H1 (cell line): ENCODE measurements at regions not wholly inside any gene's neighbourhood (a gene's known extent, or its start where the extent isn't known, plus 50 kb on each side); places are given as distances from the start of the nearest gene placed in this dataset.

Experiments
- CTCF ChIA-PET: fragments of 300-600 bp; sonication (Branson Sonifier 250); formaldehyde crosslinking; loops from one replicate; lab custom pipeline; 2021; ENCODE audit not compliant: partially characterized antibody; lab: Charles Lee
- POLR2A ChIA-PET: fragments of 300-600 bp; sonication (Branson Sonifier 250); formaldehyde crosslinking; loops from one replicate; lab custom pipeline; 2021; ENCODE audit warnings: inconsistent platforms; ENCODE audit not compliant: partially characterized antibody; lab: Charles Lee
- DNase-seq, 2 experiments: peaks; one replicate each; pipeline versions ENCODE4 v3.0.0 to v3.0.0-alpha.2; 2010 to 2022; ENCODE audit warnings: low spot score in 2 of 2, low read depth in 1 of 2, mixed read lengths in 1 of 2
- FAIRE-seq: peaks from 2 replicates; lab custom pipeline; 2011; peaks lifted over from hg19 to GRCh38; lab: Jason Lieb, UNC
- H2AFZ ChIP-seq: 2 replicates; pipeline ENCODE4 v1.8.1; 2012; ENCODE audit warnings: low read length, inconsistent platforms
- H2AK5ac ChIP-seq: 2 replicates; pipeline ENCODE4 v1.6.1; 2013; ENCODE audit warnings: low read depth, low read length
- H2BK120ac ChIP-seq: replicated peaks from 2 replicates; pipeline ENCODE3; 2013; ENCODE audit warnings: low read depth, low read length, inconsistent platforms
- H2BK12ac ChIP-seq: 2 replicates; pipeline ENCODE4 v1.6.1; 2013; ENCODE audit warnings: low read depth, low read length
- H2BK15ac ChIP-seq: 2 replicates; pipeline ENCODE4 v1.6.1; 2013; ENCODE audit warnings: low read length
- H2BK20ac ChIP-seq: 2 replicates; pipeline ENCODE4 v1.6.1; 2013; ENCODE audit warnings: low read length
- H2BK5ac ChIP-seq: 2 replicates; pipeline ENCODE4 v1.6.1; 2013; ENCODE audit warnings: low read depth, low read length
- H3K14ac ChIP-seq: 2 replicates; pipeline ENCODE4 v1.6.1; 2013; ENCODE audit warnings: inconsistent platforms; ENCODE audit not compliant: insufficient read length
- H3K18ac ChIP-seq: 2 replicates; pipeline ENCODE4 v1.6.1; 2013; ENCODE audit warnings: low read length; ENCODE audit errors: extremely low read depth
- H3K23ac ChIP-seq: 2 replicates; pipeline ENCODE4 v1.6.1; 2013; ENCODE audit warnings: inconsistent platforms; ENCODE audit not compliant: insufficient read length
- H3K23me2 ChIP-seq: 2 replicates; pipeline ENCODE4 v1.6.1; 2013; ENCODE audit warnings: low read depth, low read length
- H3K27ac ChIP-seq: 2 replicates; pipeline ENCODE4 v1.6.1; 2011; ENCODE audit warnings: low read depth, low read length, inconsistent platforms
- H3K27me3 ChIP-seq, 4 experiments: replicated peaks in 1 of 4; 1 replicate in 1 of 4; 2 replicates in 3 of 4; pipeline versions ENCODE4 v1.6.1 to v1.8.1; 2011 to 2013; ENCODE audit warnings: low read length in 3 of 4, mild to moderate bottlenecking in 3 of 4, inconsistent platforms in 2 of 4, mixed read lengths in 2 of 4, moderate library complexity in 1 of 4; ENCODE audit not compliant: control insufficient read depth in 3 of 4, insufficient read depth in 3 of 4; ENCODE audit errors: extremely low read depth in 1 of 4
- H3K36me3 ChIP-seq, 4 experiments: 2 replicates each; pipeline versions ENCODE4 v1.6.1 to v1.8.1; 2011 to 2013; ENCODE audit warnings: mild to moderate bottlenecking in 4 of 4, low read length in 3 of 4, moderate library complexity in 2 of 4, control low read depth in 1 of 4, inconsistent platforms in 1 of 4; ENCODE audit not compliant: insufficient read depth in 4 of 4, control insufficient read depth in 2 of 4
- H3K4ac ChIP-seq: replicated peaks from 2 replicates; pipeline ENCODE3; 2013; ENCODE audit warnings: low read length, low read depth, mixed read lengths, inconsistent platforms; ENCODE audit not compliant: insufficient read length
- H3K4me1 ChIP-seq, 4 experiments: replicated peaks in 1 of 4; 1 replicate in 1 of 4; 2 replicates in 3 of 4; pipeline versions ENCODE4 v1.6.1 to v1.8.1; 2011 to 2013; ENCODE audit warnings: low read length in 3 of 4, inconsistent platforms in 2 of 4, mixed read lengths in 1 of 4; ENCODE audit not compliant: insufficient read depth in 4 of 4, control insufficient read depth in 3 of 4
- H3K4me2 ChIP-seq, 2 experiments: 2 replicates each; pipeline versions ENCODE4 v1.6.1 to v1.8.1; 2011 to 2013; ENCODE audit warnings: low read depth in 2 of 2, low read length in 2 of 2, control low read depth in 1 of 2, inconsistent platforms in 1 of 2, mild to moderate bottlenecking in 1 of 2; ENCODE audit not compliant: insufficient read depth in 1 of 2
- H3K4me3 ChIP-seq, 4 experiments: fragments of 200-600, 300-600 bp in 1 of 4; sonication (generic), shearing (Covaris generic), sonication (Bioruptor Twin) in 1 of 4; 2 replicates each; pipeline versions ENCODE4 v1.5.1 to v1.8.1; 2011 to 2016; ENCODE audit warnings: low read length in 4 of 4, low read depth in 3 of 4, control low read depth in 2 of 4, inconsistent platforms in 2 of 4, mild to moderate bottlenecking in 2 of 4, mixed read lengths in 1 of 4, moderate library complexity in 1 of 4; ENCODE audit not compliant: insufficient read depth in 2 of 4; ENCODE audit errors: extremely low read depth in 1 of 4
- H3K56ac ChIP-seq: replicated peaks from 2 replicates; pipeline ENCODE3; 2013; ENCODE audit warnings: low read depth, mild to moderate bottlenecking, mixed read lengths, low read length, inconsistent platforms; ENCODE audit not compliant: insufficient read length
- H3K79me1 ChIP-seq: 2 replicates; pipeline ENCODE4 v1.6.1; 2013; ENCODE audit warnings: low read depth, low read length, control low read depth
- H3K79me2 ChIP-seq, 2 experiments: 2 replicates each; pipeline versions ENCODE4 v1.6.1 to v1.8.1; 2012 to 2013; ENCODE audit warnings: low read length in 2 of 2, mild to moderate bottlenecking in 2 of 2, inconsistent platforms in 1 of 2; ENCODE audit not compliant: insufficient read depth in 2 of 2, control insufficient read depth in 1 of 2
- H3K9ac ChIP-seq, 4 experiments: replicated peaks in 1 of 4; 1 replicate in 1 of 4; 2 replicates in 3 of 4; pipeline versions ENCODE4 v1.6.1 to v1.8.1; 2011 to 2013; ENCODE audit warnings: low read depth in 3 of 4, low read length in 3 of 4, control low read depth in 2 of 4, mild to moderate bottlenecking in 2 of 4, moderate library complexity in 2 of 4, inconsistent platforms in 1 of 4; ENCODE audit errors: extremely low read depth in 1 of 4
- H3K9me3 ChIP-seq, 2 experiments: 2 replicates each; pipeline versions ENCODE4 v1.6.1 to v1.8.1; 2012 to 2013; ENCODE audit warnings: mild to moderate bottlenecking in 2 of 2, moderate library complexity in 2 of 2, control low read depth in 1 of 2, inconsistent platforms in 1 of 2, low read depth in 1 of 2, low read length in 1 of 2, mixed read lengths in 1 of 2; ENCODE audit not compliant: insufficient read depth in 2 of 2
- H4K20me1 ChIP-seq, 2 experiments: replicated peaks in 1 of 2; 2 replicates each; pipeline versions ENCODE3 to v1.8.1; 2011 to 2013; ENCODE audit warnings: inconsistent platforms in 2 of 2, low read length in 2 of 2, mild to moderate bottlenecking in 1 of 2; ENCODE audit not compliant: insufficient read depth in 2 of 2, control insufficient read depth in 1 of 2
- H4K5ac ChIP-seq: 2 replicates; pipeline ENCODE4 v1.6.1; 2013; ENCODE audit warnings: low read length, low read depth, mixed read lengths, inconsistent platforms; ENCODE audit not compliant: insufficient read length
- H4K8ac ChIP-seq: 2 replicates; pipeline ENCODE4 v1.8.0; 2013; ENCODE audit warnings: mild to moderate bottlenecking, moderate library complexity, low read length, inconsistent platforms; ENCODE audit not compliant: insufficient read depth; ENCODE audit errors: extremely low read depth
- H4K91ac ChIP-seq: replicated peaks from 2 replicates; pipeline ENCODE3; 2013; ENCODE audit warnings: low read length, mixed read lengths, inconsistent platforms; ENCODE audit not compliant: insufficient read length
- BACH1 ChIP-seq: IDR thresholded peaks from 2 replicates; pipeline ENCODE4 v1.6.1; 2012; ENCODE audit warnings: low read length, improper control_type of control experiment
- CREB1 ChIP-seq: IDR thresholded peaks from 2 replicates; pipeline ENCODE4 v1.6.1; 2012; ENCODE audit warnings: inconsistent platforms
- CTBP2 ChIP-seq: IDR thresholded peaks from 2 replicates; pipeline ENCODE4 v1.7.0; 2011; ENCODE audit warnings: borderline replicate concordance, mild to moderate bottlenecking, moderate library complexity, mixed read lengths, low read length; ENCODE audit not compliant: insufficient read depth, insufficient read length
- GABPA ChIP-seq: IDR thresholded peaks from 2 replicates; pipeline ENCODE4 v1.6.1; 2011; ENCODE audit warnings: mild to moderate bottlenecking, low read length, moderate library complexity, borderline replicate concordance; ENCODE audit not compliant: insufficient read depth
- HDAC2 ChIP-seq, 2 experiments: fragments of 300-600 bp in 1 of 2; sonication (generic) in 1 of 2; IDR thresholded peaks; 2 replicates each; pipeline ENCODE4 v1.6.1; 2011 to 2012; ENCODE audit warnings: low read depth in 2 of 2, low read length in 2 of 2, mild to moderate bottlenecking in 2 of 2, moderate library complexity in 2 of 2, borderline replicate concordance in 1 of 2, inconsistent platforms in 1 of 2
- JUN ChIP-seq: IDR thresholded peaks from 2 replicates; pipeline ENCODE4 v1.6.1; 2011; ENCODE audit warnings: low read depth, mild to moderate bottlenecking, improper control_type of control experiment, low read length
- PHF8 ChIP-seq: fragments of 200-600 bp; sonication (generic); conservative IDR thresholded peaks from 2 replicates; pipeline ENCODE4 v1.7.1; 2012; ENCODE audit warnings: low read depth, mild to moderate bottlenecking, inconsistent platforms, low read length, moderate library complexity
- RAD21 ChIP-seq, 2 experiments: IDR thresholded peaks in 1 of 2; conservative IDR thresholded peaks in 1 of 2; 2 replicates each; pipeline ENCODE4 v1.6.1; 2011; ENCODE audit warnings: low read depth in 2 of 2, low read length in 2 of 2, improper control_type of control experiment in 1 of 2, inconsistent platforms in 1 of 2, mild to moderate bottlenecking in 1 of 2, moderate library complexity in 1 of 2
- RBBP5 ChIP-seq: IDR thresholded peaks from 2 replicates; pipeline ENCODE4 v1.7.1; 2012; ENCODE audit warnings: low read depth, mild to moderate bottlenecking, inconsistent platforms, low read length, moderate library complexity, borderline replicate concordance
- RFX5 ChIP-seq: IDR thresholded peaks from 2 replicates; pipeline ENCODE4 v1.6.1; 2011; ENCODE audit warnings: low read depth, low read length, improper control_type of control experiment, borderline replicate concordance
- RNF2 ChIP-seq: fragments of 200-900, 300-1000 bp; sonication (generic); IDR thresholded peaks from 2 replicates; pipeline ENCODE4 v1.7.1; 2016; ENCODE audit warnings: borderline replicate concordance, low read depth, mild to moderate bottlenecking, antibody characterized with exemption, low read length; ENCODE audit not compliant: poor library complexity, severe bottlenecking; ENCODE audit errors: missing control alignments
- TCF12 ChIP-seq: IDR thresholded peaks from 2 replicates; pipeline ENCODE4 v1.6.1; 2011; ENCODE audit warnings: low read depth, mild to moderate bottlenecking, low read length
- WGBS, 2 experiments: shearing (Covaris generic) in 1 of 2; methylation state at CpG; one replicate each; pipeline versions ENCODE4 v1.1.6 to v1.1.7; 2013 to 2015; ENCODE audit warnings: low lambda C conversion rate in 2 of 2, mixed read lengths in 2 of 2, inconsistent platforms in 1 of 2, low coverage in 1 of 2, missing lambda C conversion rate in 1 of 2; ENCODE audit not compliant: insufficient replicate concordance in 2 of 2, insufficient coverage in 1 of 2, insufficient read length in 1 of 2; ENCODE audit errors: extremely low coverage in 1 of 2, missing lambda C conversion rate in 1 of 2; 5-methylcytosine and 5-hydroxymethylcytosine counted together

DNA sequence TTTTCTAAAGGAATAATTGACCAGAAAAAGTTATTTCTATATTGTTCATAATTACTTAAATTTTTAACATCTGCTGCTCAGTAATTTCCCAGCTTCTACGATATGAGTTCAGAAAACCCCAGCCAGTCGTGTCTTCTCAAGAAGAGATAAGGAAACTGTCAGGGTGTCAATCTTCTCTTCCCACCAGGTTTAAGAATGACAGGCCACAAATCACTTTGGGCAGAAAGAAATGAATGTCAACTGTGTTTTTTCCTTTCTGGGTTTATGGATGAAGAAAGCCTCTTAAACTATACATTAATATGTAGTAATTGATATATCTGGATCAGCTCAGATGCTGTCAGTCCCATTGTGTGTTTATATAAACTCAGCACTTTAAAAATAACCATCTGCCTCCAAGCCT, 453.2 kb upstream of the NUDT12 start:
- no peak overlapping the region for H2BK5ac ChIP-seq
- no peaks in the 10 kb centered on the region for H3K27me3 ChIP-seq
- H3K4me2 ChIP-seq: no peak overlapping the region
- H3K4ac ChIP-seq: no peak overlapping the region
- H3K56ac ChIP-seq: no peak overlapping the region
- no peaks in the 10 kb centered on the region; a peak in 1 of 8 replicates for H3K36me3 ChIP-seq
- H2AK5ac ChIP-seq: no peak overlapping the region
- no peak overlapping the region for H3K9ac ChIP-seq
- H3K4me3 ChIP-seq: no peak overlapping the region
- H2BK120ac ChIP-seq: no peak overlapping the region
- no peak overlapping the region for H3K27ac ChIP-seq
- no peak overlapping the region for H4K91ac ChIP-seq
- no peak overlapping the region for H2BK20ac ChIP-seq
- H3K79me1 ChIP-seq: no peaks in the 10 kb centered on the region
- H3K18ac ChIP-seq: no peak overlapping the region
- peaks cover 0 to 5% of the 10 kb centered on the region in 2 experiments; a peak in 1 of 4 replicates for H3K9me3 ChIP-seq
- no peak overlapping the region for H3K14ac ChIP-seq
- no peak overlapping the region for H4K5ac ChIP-seq
- DNase-seq (no peak), FAIRE-seq (no peak)
- H3K23ac ChIP-seq: no peak overlapping the region
- no peaks in the 10 kb centered on the region for H3K4me1 ChIP-seq
- H3K23me2 ChIP-seq: no peaks in the 10 kb centered on the region
- H3K79me2 ChIP-seq: no peaks in the 10 kb centered on the region
- no peak overlapping the region for H2BK12ac ChIP-seq
- no peak overlapping the region for H2BK15ac ChIP-seq
- TF ChIP-seq RAD21 (IDR thresholded peaks at IDR 0.05 in 1 of 2, conservative IDR thresholded peaks at IDR 0.05 in 1 of 2; ENCODE audit: low read depth in 2 of 2, low read length in 2 of 2) (no peak), CTBP2 (no peak), BACH1 (no peak), RFX5 (no peak), GABPA (no peak), PHF8 (no peak), JUN (no peak), RBBP5 (no peak), CREB1 (no peak), HDAC2 (IDR thresholded peaks at IDR 0.05; ENCODE audit: borderline replicate concordance in 1 of 2, low read depth in 2 of 2, low read length in 2 of 2) (no peak), TCF12 (no peak), RNF2 (no peak)
- CTCF ChIA-PET: no interaction called here
- no peaks in the 10 kb centered on the region for H4K20me1 ChIP-seq
- WGBS, 2 experiments: 94% methylated on average over 2 of the region's 2 CpGs; no CpG with 5 or more reads in 1 of the 2 experiments
- POLR2A ChIA-PET: no interaction called here
- no peak overlapping the region for H4K8ac ChIP-seq
- H2AFZ ChIP-seq: no peak overlapping the region
